ENCODE measurements at regions not wholly inside any gene's neighbourhood (a gene's known extent, or its start where the extent isn't known, plus 50 kb on each side); places are given as distances from the start of the nearest gene placed in this dataset.

GRCh38 chr7:28269700-28270361 lies 89.2 kb upstream of the JAZF1 start:
- peaks cover 18% of the 10 kb centered on the region for H3K36me3 Mint-ChIP-seq
- H3K9me3 Mint-ChIP-seq, result peaks cover 8% of the 10 kb centered on the region
- no peaks in the 10 kb centered on the region for H3K27me3 Mint-ChIP-seq
- H3K4me3 Mint-ChIP-seq, result peak overlapping the region; percentile 5
- ATAC-seq (no peak), DNase-seq (ENCODE audit: low spot score) (no peak)
- H3K27ac Mint-ChIP-seq, result peak overlapping the region; percentile 0 to 28
- H3K4me1 Mint-ChIP-seq (ENCODE audit: low read depth in 2 of 2), result peaks cover 34 to 38% of the 10 kb centered on the region in 2 donors

DNA sequence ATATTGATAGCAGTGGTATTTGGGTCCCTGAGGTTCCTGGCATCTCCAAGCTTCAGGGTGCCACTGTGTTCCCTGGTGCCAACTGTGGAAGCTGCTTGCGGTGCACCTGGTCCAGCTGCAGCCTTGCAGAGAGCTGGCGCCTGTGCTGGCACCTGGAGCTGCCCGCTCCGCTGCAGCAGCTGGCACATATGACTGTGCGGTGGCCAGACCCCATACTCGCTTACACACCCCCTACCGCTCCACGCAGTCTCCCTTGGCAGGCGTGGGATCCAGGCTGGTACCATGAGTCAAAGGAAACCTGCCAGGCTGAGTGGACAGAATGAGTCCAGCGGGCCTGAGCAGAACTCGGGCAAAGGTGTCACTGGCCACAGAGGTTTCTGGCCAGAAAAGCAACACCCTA lies 89.9 kb upstream of the JAZF1 start:
- peaks cover 8% of the 10 kb centered on the region for H3K9me3 Mint-ChIP-seq
- H3K4me1 Mint-ChIP-seq (ENCODE audit: low read depth in 2 of 2), result peaks cover 34 to 38% of the 10 kb centered on the region in 2 donors
- H3K4me3 Mint-ChIP-seq, result no peak overlapping the region
- no peak for ATAC-seq
- peak overlapping the region in 1 of 2 donors; percentile 91 for H3K27ac Mint-ChIP-seq
- peaks cover 18% of the 10 kb centered on the region for H3K36me3 Mint-ChIP-seq
- no peaks in the 10 kb centered on the region for H3K27me3 Mint-ChIP-seq
- DNase-seq (ENCODE audit: low spot score), result no peak

DNA sequence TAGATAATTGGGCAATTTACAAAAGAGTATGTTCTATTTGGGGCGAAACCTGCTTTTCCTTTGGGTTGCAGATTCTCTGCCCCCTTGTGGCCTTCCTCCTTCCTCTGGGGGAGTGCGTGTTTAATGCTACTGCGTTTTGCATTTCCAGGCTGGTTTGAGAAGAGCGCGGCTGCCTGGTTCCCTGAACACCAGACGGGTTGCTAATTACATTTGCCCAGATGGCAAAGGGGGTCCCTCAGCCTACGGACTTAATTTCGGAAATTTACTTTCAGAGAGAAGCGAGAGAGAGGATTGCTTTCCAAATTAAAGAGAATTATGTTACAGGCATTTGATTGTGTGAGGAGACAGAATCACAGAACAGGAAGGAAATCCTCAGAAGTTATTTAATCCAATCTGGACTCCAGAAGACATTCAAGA lies 91.9 kb upstream of the JAZF1 start:
- H3K36me3 Mint-ChIP-seq, result peaks cover 18% of the 10 kb centered on the region

GRCh38 chr7:28276298-28276697 lies 95.7 kb upstream of the JAZF1 start:
- ATAC-seq, result no peak
- Mint-ChIP-seq H3K36me3 (peaks cover 5% of the 10 kb centered on the region), H3K4me3 (no peak overlapping the region), H3K4me1 (ENCODE audit: low read depth in 2 of 2) (peaks cover 4 to 10% of the 10 kb centered on the region in 2 donors), H3K27me3 (peaks cover 0 to 6% of the 10 kb centered on the region in 2 donors), H3K27ac (no peak overlapping the region), H3K9me3 (peaks cover 3% of the 10 kb centered on the region)
- DNase-seq (ENCODE audit: low spot score), result no peak

More for the DNA sequence above, 91.9 kb upstream of the JAZF1 start:
- Mint-ChIP-seq H3K4me1 (ENCODE audit: low read depth in 2 of 2) (peaks cover 28 to 29% of the 10 kb centered on the region in 2 donors), H3K27ac (peak overlapping the region; percentile 11 to 91), H3K9me3 (peaks cover 8% of the 10 kb centered on the region), H3K27me3 (peaks cover 0 to 6% of the 10 kb centered on the region in 2 donors), H3K4me3 (peak overlapping the region; percentile 52)
- peak in 1 of 2 donors; percentile 62 for ATAC-seq
- DNase-seq (ENCODE audit: low spot score), result peak; percentile 66

GRCh38 chr7:28277364-28277763 lies 96.8 kb upstream of the JAZF1 start:
- Mint-ChIP-seq H3K36me3 (peaks cover 5% of the 10 kb centered on the region), H3K9me3 (peaks cover 3% of the 10 kb centered on the region), H3K27ac (no peak overlapping the region), H3K27me3 (peaks cover 5 to 6% of the 10 kb centered on the region in 2 donors), H3K4me3 (no peak overlapping the region), H3K4me1 (ENCODE audit: low read depth in 2 of 2) (peaks cover 3 to 4% of the 10 kb centered on the region in 2 donors)
- DNase-seq (ENCODE audit: low spot score), result no peak
- ATAC-seq, result no peak

- H3K27ac Mint-ChIP-seq, result no peak overlapping the region
Observed at GRCh38 chr7:28277958-28278357, 97.4 kb upstream of the JAZF1 start.

GRCh38 chr7:28280516-28280915 lies 99.9 kb upstream of the JAZF1 start:
- DNase-seq (ENCODE audit: low spot score) (no peak), ATAC-seq (no peak)
- Mint-ChIP-seq H3K27ac (no peak overlapping the region), H3K4me1 (ENCODE audit: low read depth in 2 of 2) (no peaks in the 10 kb centered on the region), H3K27me3 (peaks cover 6 to 8% of the 10 kb centered on the region in 2 donors), H3K36me3 (no peaks in the 10 kb centered on the region), H3K9me3 (no peaks in the 10 kb centered on the region), H3K4me3 (no peak overlapping the region)

More at GRCh38 chr7:28277958-28278357, 97.4 kb upstream of the JAZF1 start:
- Mint-ChIP-seq H3K4me1 (ENCODE audit: low read depth in 2 of 2) (no peaks in the 10 kb centered on the region), H3K27me3 (peaks cover 5 to 6% of the 10 kb centered on the region in 2 donors), H3K4me3 (no peak overlapping the region), H3K9me3 (peaks cover 3% of the 10 kb centered on the region), H3K36me3 (peaks cover 5% of the 10 kb centered on the region)
- DNase-seq (ENCODE audit: low spot score), result no peak
- no peak for ATAC-seq

GRCh38 chr7:28290496-28290895 lies 109.9 kb upstream of the JAZF1 start:
- H3K27me3 Mint-ChIP-seq, result peaks cover 12 to 13% of the 10 kb centered on the region in 2 donors
- ATAC-seq, result no peak

DNA sequence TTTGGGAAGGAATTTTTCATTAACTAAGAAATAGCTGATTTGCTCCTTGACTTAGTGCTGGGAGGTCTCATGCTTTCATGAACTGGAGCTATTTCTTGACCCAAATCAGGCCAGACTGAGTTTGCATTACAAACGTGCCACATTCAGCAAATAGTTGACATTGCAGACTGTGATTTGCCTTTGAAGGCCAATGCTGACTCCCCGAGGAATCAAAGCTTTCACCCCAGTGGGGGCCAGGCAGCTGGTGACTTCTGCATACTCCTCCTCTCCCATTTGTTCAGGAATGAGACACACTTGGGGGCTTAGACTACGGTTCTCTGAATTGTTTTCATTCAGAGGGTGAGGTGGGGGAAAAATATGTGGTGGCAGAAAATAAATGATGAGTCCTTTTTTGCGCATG lies 111.0 kb upstream of the JAZF1 start:
- Mint-ChIP-seq H3K36me3 (no peaks in the 10 kb centered on the region), H3K9me3 (no peaks in the 10 kb centered on the region), H3K4me3 (peak overlapping the region; percentile 3), H3K27ac (no peak overlapping the region), H3K4me1 (ENCODE audit: low read depth in 2 of 2) (peaks cover 0 to 19% of the 10 kb centered on the region in 2 donors), H3K27me3 (peaks cover 15 to 17% of the 10 kb centered on the region in 2 donors)
- no peak for ATAC-seq
- DNase-seq (ENCODE audit: low spot score), result no peak

More at GRCh38 chr7:28290496-28290895, 109.9 kb upstream of the JAZF1 start:
- peaks cover 0 to 19% of the 10 kb centered on the region in 2 donors for H3K4me1 Mint-ChIP-seq (ENCODE audit: low read depth in 2 of 2)
- H3K4me3 Mint-ChIP-seq, result no peak overlapping the region
- DNase-seq (ENCODE audit: low spot score), result no peak
- H3K9me3 Mint-ChIP-seq, result no peaks in the 10 kb centered on the region
- no peaks in the 10 kb centered on the region for H3K36me3 Mint-ChIP-seq
- no peak overlapping the region for H3K27ac Mint-ChIP-seq

DNA sequence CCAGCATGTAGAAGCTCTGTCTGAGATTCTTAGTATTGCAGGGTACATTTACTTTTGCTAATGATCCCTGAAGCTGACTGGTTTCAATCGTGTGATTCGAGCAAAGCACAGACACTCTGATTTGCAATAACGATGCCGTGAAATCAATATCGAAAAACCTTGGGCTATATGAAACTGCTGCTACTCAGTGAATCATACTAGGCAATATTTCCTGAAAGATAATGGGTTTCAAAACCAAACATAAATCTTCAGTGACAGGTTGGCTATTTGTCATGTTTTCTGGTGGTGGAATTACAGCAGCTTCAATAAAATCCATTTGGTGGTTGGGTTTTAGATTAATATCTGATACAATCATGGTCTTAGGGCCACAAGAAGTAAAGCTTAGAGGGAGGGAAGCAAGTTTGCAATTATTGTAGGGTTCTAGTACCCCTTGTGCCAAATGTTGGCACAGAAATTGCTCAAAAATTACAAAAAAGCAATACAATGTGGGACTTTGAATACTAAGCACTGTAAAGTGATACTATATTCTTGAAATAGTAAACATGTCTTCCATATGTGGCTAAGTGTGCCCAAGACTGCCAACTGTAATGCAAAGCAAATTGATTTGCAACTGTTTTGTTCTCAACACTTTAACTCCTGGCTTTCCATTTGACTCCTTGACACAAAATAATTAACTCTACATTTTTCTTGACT lies 112.4 kb upstream of the JAZF1 start:
- Mint-ChIP-seq H3K27me3 (peaks cover 15 to 18% of the 10 kb centered on the region in 2 donors), H3K36me3 (no peaks in the 10 kb centered on the region), H3K4me3 (peak overlapping the region; percentile 10), H3K4me1 (ENCODE audit: low read depth in 2 of 2) (peaks cover 0 to 19% of the 10 kb centered on the region in 2 donors), H3K27ac (peak overlapping the region in 1 of 2 donors; percentile 8), H3K9me3 (no peaks in the 10 kb centered on the region)
- DNase-seq (ENCODE audit: low spot score) (no peak), ATAC-seq (peak; percentile 45 to 87)

DNA sequence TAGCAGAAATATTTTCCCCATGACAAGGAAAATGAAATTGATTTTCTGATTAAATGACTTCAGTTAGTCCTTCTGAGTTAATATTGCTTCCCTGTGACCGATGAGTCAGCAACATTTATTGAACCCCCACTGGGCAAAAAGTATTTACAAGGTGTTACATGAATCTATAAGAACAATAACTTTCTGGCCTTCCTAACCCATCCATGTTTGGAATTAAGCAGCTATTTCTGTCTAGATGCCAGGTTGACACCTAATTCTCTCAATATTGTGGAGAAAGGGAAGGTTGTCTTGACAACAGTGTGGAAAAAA lies 112.9 kb upstream of the JAZF1 start:
- no peak for ATAC-seq
- DNase-seq (ENCODE audit: low spot score), result no peak
- Mint-ChIP-seq H3K4me1 (ENCODE audit: low read depth in 2 of 2) (peaks cover 0 to 19% of the 10 kb centered on the region in 2 donors), H3K27me3 (peaks cover 15 to 18% of the 10 kb centered on the region in 2 donors), H3K4me3 (no peak overlapping the region), H3K27ac (peak overlapping the region in 1 of 2 donors; percentile 8), H3K36me3 (no peaks in the 10 kb centered on the region), H3K9me3 (no peaks in the 10 kb centered on the region)

- DNase-seq (ENCODE audit: low spot score), result no peak
- no peak overlapping the region for H3K4me3 Mint-ChIP-seq
- peaks cover 0 to 17% of the 10 kb centered on the region in 2 donors for H3K4me1 Mint-ChIP-seq (ENCODE audit: low read depth in 2 of 2)
- H3K27ac Mint-ChIP-seq, result no peak overlapping the region
- no peak for ATAC-seq
- H3K27me3 Mint-ChIP-seq, result peaks cover 11 to 16% of the 10 kb centered on the region in 2 donors
- H3K36me3 Mint-ChIP-seq, result no peaks in the 10 kb centered on the region
- H3K9me3 Mint-ChIP-seq, result no peaks in the 10 kb centered on the region
Observed at GRCh38 chr7:28296571-28297483, 115.5 kb upstream of the CREB5 start.

DNA sequence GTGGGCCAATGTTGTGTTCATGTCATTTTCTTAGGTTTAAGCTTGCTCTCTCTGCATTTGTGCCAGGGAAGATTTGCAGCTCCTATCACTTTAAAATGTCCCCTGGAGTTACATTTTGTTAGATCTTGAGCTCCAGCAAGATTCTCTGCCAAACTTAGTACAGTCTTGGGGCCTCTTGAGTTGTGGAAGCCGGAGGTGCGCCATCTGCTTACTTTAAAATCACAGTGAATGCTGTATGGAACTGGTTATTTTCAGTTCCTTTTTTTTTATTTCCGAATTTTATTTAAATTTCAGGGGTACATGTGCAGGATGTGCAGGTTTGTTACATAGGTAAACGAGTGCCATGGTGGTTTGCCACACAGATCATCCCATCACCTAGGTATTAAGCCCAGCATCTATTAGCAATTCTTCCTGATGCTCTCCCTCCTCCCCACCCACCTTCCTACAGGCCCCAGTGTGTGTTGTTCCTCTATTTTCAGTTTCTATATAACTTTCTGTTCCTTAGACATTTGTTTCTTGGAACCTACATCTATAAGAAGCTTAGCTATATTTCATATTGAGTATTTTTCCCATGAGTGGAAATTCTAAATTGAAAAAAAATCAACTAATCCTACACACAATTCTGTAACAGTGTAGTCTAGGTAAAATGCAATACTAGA lies 114.4 kb upstream of the CREB5 start:
- H3K36me3 Mint-ChIP-seq, result no peaks in the 10 kb centered on the region
- no peak overlapping the region for H3K27ac Mint-ChIP-seq
- no peak overlapping the region for H3K4me3 Mint-ChIP-seq
- peaks cover 7 to 11% of the 10 kb centered on the region in 2 donors for H3K27me3 Mint-ChIP-seq
- DNase-seq (ENCODE audit: low spot score), result no peak
- H3K9me3 Mint-ChIP-seq, result no peaks in the 10 kb centered on the region
- H3K4me1 Mint-ChIP-seq (ENCODE audit: low read depth in 2 of 2), result peaks cover 0 to 6% of the 10 kb centered on the region in 2 donors
- ATAC-seq, result no peak
